Right ventricle myocardium inferior (tissue), 1 donor: ENCODE measurements at regions not wholly inside any gene's neighbourhood (a gene's known extent, or its start where the extent isn't known, plus 50 kb on each side); places are given as distances from the start of the nearest gene placed in this dataset.
"Not testable (repeated sequence)": the region's sequence is repeated elsewhere in the genome, so short reads cannot be mapped to it uniquely, and the experiment has no call there.

Experiments used
- ATAC-seq: fragments of 200-7000 bp; cut with Tn5 transposase; one replicate; pipeline ENCODE4 v1.9.1; 2020; ENCODE audit warnings: mild to moderate bottlenecking, moderate library complexity
- DNase-seq: peaks from one replicate; pipeline ENCODE4 v3.0.0; 2021; ENCODE audit errors: missing footprints
- intact Hi-C: fragments of 100-400 bp; cut with DNase I; formaldehyde crosslinking; loops from one replicate; pipeline ENCODE4 v1.11.0; 2022
- donor health status: DM: no; HTN: yes; CAD: no; lungs with severe emphysema.

- ATAC-seq (no peak), DNase-seq (no peak)
- intact Hi-C loops: no loop called here
Observed at GRCh38 chr16:73108195-73108963, 60.5 kb upstream of the ZFHX3 start.

GRCh38 chr16:73107371-73107770 is 59.4 kb upstream of the ZFHX3 start:
- ATAC-seq: no peak

GRCh38 chr16:73106329-73107034 is 58.6 kb upstream of the ZFHX3 start:
- no peak for DNase-seq
- intact Hi-C loops: no loop called here
- no peak for ATAC-seq

More at GRCh38 chr16:73107371-73107770, 59.4 kb upstream of the ZFHX3 start:
- intact Hi-C loops: no loop called here
- DNase-seq: no peak

GRCh38 chr16:73101568-73101967 is 53.6 kb upstream of the ZFHX3 start:
- no peak for ATAC-seq
- intact Hi-C loops: no loop called here
- DNase-seq: no peak

- DNase-seq, intact Hi-C loops, ATAC-seq: not testable (repeated sequence)
Observed at GRCh38 chr16:73099601-73100000, 51.7 kb upstream of the ZFHX3 start.
